ENCODE measurements at regions not wholly inside any gene's neighbourhood (a gene's known extent, or its start where the extent isn't known, plus 50 kb on each side); places are given as distances from the start of the nearest gene placed in this dataset.
"Not testable (repeated sequence)": the region's sequence is repeated elsewhere in the genome, so short reads cannot be mapped to it uniquely, and the experiment has no call there.

- Mint-ChIP-seq H3K27ac (no peak overlapping the region), H3K9me3 (peaks cover 25% of the 10 kb centered on the region), H3K4me3 (ENCODE audit: low read depth) (no peak overlapping the region), H3K36me3 (ENCODE audit: low read depth) (no peaks in the 10 kb centered on the region), H3K4me1 (ENCODE audit: low read depth) (no peaks in the 10 kb centered on the region), H3K27me3 (ENCODE audit: low read depth) (no peaks in the 10 kb centered on the region)
- no peak for DNase-seq (ENCODE audit: low spot score)
- intact Hi-C loops (cut with micrococcal nuclease): no loop called here
Measured at GRCh38 chr4:181784881-181785280, 458.3 kb upstream of the TENM3 start.

- intact Hi-C loops (cut with micrococcal nuclease): no loop called here
- DNase-seq (ENCODE audit: low spot score): no peak
- no peak overlapping the region for H3K27ac Mint-ChIP-seq
Measured at GRCh38 chr4:181792641-181793040, 450.6 kb upstream of the TENM3 start.

GRCh38 chr4:181793096-181793495 lies 450.1 kb upstream of the TENM3 start:
- Mint-ChIP-seq H3K9me3 (peaks cover 16% of the 10 kb centered on the region), H3K27me3 (ENCODE audit: low read depth) (no peaks in the 10 kb centered on the region), H3K4me3 (ENCODE audit: low read depth) (no peak overlapping the region), H3K4me1 (ENCODE audit: low read depth) (no peaks in the 10 kb centered on the region), H3K27ac (no peak overlapping the region), H3K36me3 (ENCODE audit: low read depth) (no peaks in the 10 kb centered on the region)
- intact Hi-C loops (cut with micrococcal nuclease): no loop called here
- no peak for DNase-seq (ENCODE audit: low spot score)

More at GRCh38 chr4:181792641-181793040, 450.6 kb upstream of the TENM3 start:
- Mint-ChIP-seq H3K4me3 (ENCODE audit: low read depth) (no peak overlapping the region), H3K4me1 (ENCODE audit: low read depth) (no peaks in the 10 kb centered on the region), H3K36me3 (ENCODE audit: low read depth) (no peaks in the 10 kb centered on the region), H3K27me3 (ENCODE audit: low read depth) (no peaks in the 10 kb centered on the region), H3K9me3 (peaks cover 16% of the 10 kb centered on the region)

- intact Hi-C loops (cut with micrococcal nuclease): no loop called here
- Mint-ChIP-seq H3K36me3 (ENCODE audit: low read depth) (no peaks in the 10 kb centered on the region), H3K27me3 (ENCODE audit: low read depth) (no peaks in the 10 kb centered on the region), H3K9me3 (peaks cover 16% of the 10 kb centered on the region), H3K4me3 (ENCODE audit: low read depth) (no peak overlapping the region), H3K27ac (no peak overlapping the region), H3K4me1 (ENCODE audit: low read depth) (no peaks in the 10 kb centered on the region)
- DNase-seq (ENCODE audit: low spot score): no peak
Measured at GRCh38 chr4:181796502-181796901, 446.7 kb upstream of the TENM3 start.

GRCh38 chr4:181798536-181798935 lies 444.7 kb upstream of the TENM3 start:
- intact Hi-C loops (cut with micrococcal nuclease): no loop called here
- Mint-ChIP-seq H3K4me3 (ENCODE audit: low read depth) (no peak overlapping the region), H3K27ac (no peak overlapping the region), H3K9me3 (peaks cover 16% of the 10 kb centered on the region), H3K4me1 (ENCODE audit: low read depth) (no peaks in the 10 kb centered on the region), H3K36me3 (ENCODE audit: low read depth) (no peaks in the 10 kb centered on the region), H3K27me3 (ENCODE audit: low read depth) (no peaks in the 10 kb centered on the region)
- DNase-seq (ENCODE audit: low spot score): no peak

GRCh38 chr4:181799561-181800069 lies 443.6 kb upstream of the TENM3 start:
- no peaks in the 10 kb centered on the region for H3K4me1 Mint-ChIP-seq (ENCODE audit: low read depth)
- DNase-seq (ENCODE audit: low spot score): no peak
- peaks cover 16% of the 10 kb centered on the region for H3K9me3 Mint-ChIP-seq
- H3K27me3 Mint-ChIP-seq (ENCODE audit: low read depth): no peaks in the 10 kb centered on the region
- no peaks in the 10 kb centered on the region for H3K36me3 Mint-ChIP-seq (ENCODE audit: low read depth)
- no peak overlapping the region for H3K4me3 Mint-ChIP-seq (ENCODE audit: low read depth)
- intact Hi-C loops (cut with micrococcal nuclease): no loop called here
- no peak overlapping the region for H3K27ac Mint-ChIP-seq

GRCh38 chr4:181802207-181802606 lies 441.0 kb upstream of the TENM3 start:
- Mint-ChIP-seq H3K27ac (no peak overlapping the region), H3K4me1 (ENCODE audit: low read depth) (no peaks in the 10 kb centered on the region), H3K9me3 (peaks cover 4% of the 10 kb centered on the region), H3K4me3 (ENCODE audit: low read depth) (no peak overlapping the region), H3K36me3 (ENCODE audit: low read depth) (no peaks in the 10 kb centered on the region), H3K27me3 (ENCODE audit: low read depth) (no peaks in the 10 kb centered on the region)
- intact Hi-C loops (cut with micrococcal nuclease): no loop called here
- DNase-seq (ENCODE audit: low spot score): no peak

GRCh38 chr4:181807771-181808170 lies 435.4 kb upstream of the TENM3 start:
- H3K4me3 Mint-ChIP-seq (ENCODE audit: low read depth): no peak overlapping the region
- no peak for DNase-seq (ENCODE audit: low spot score)
- intact Hi-C loops (cut with micrococcal nuclease): no loop called here
- peaks cover 14% of the 10 kb centered on the region for H3K9me3 Mint-ChIP-seq
- no peaks in the 10 kb centered on the region for H3K27me3 Mint-ChIP-seq (ENCODE audit: low read depth)
- H3K27ac Mint-ChIP-seq: no peak overlapping the region
- no peaks in the 10 kb centered on the region for H3K36me3 Mint-ChIP-seq (ENCODE audit: low read depth)
- no peaks in the 10 kb centered on the region for H3K4me1 Mint-ChIP-seq (ENCODE audit: low read depth)

GRCh38 chr4:181810711-181811110 lies 432.5 kb upstream of the TENM3 start:
- Mint-ChIP-seq H3K36me3 (ENCODE audit: low read depth) (no peaks in the 10 kb centered on the region), H3K9me3 (peaks cover 17% of the 10 kb centered on the region), H3K4me3 (ENCODE audit: low read depth) (no peak overlapping the region), H3K27ac (no peak overlapping the region), H3K27me3 (ENCODE audit: low read depth) (no peaks in the 10 kb centered on the region), H3K4me1 (ENCODE audit: low read depth) (no peaks in the 10 kb centered on the region)
- DNase-seq (ENCODE audit: low spot score): no peak
- intact Hi-C loops (cut with micrococcal nuclease): no loop called here

GRCh38 chr4:181811550-181811949 lies 431.7 kb upstream of the TENM3 start:
- DNase-seq (ENCODE audit: low spot score); H3K4me3 Mint-ChIP-seq (ENCODE audit: low read depth); H3K27ac Mint-ChIP-seq; intact Hi-C loops (cut with micrococcal nuclease); H3K4me1 Mint-ChIP-seq (ENCODE audit: low read depth); H3K36me3 Mint-ChIP-seq (ENCODE audit: low read depth); H3K27me3 Mint-ChIP-seq (ENCODE audit: low read depth): not testable (repeated sequence)
- H3K9me3 Mint-ChIP-seq: peaks cover 17% of the 10 kb centered on the region

- DNase-seq (ENCODE audit: low spot score): no peak
- Mint-ChIP-seq H3K4me3 (ENCODE audit: low read depth) (no peak overlapping the region), H3K9me3 (no peaks in the 10 kb centered on the region), H3K4me1 (ENCODE audit: low read depth) (no peaks in the 10 kb centered on the region), H3K27ac (no peak overlapping the region), H3K36me3 (ENCODE audit: low read depth) (no peaks in the 10 kb centered on the region), H3K27me3 (ENCODE audit: low read depth) (no peaks in the 10 kb centered on the region)
- intact Hi-C loops (cut with micrococcal nuclease): no loop called here
Measured at GRCh38 chr4:181819946-181820345, 423.3 kb upstream of the TENM3 start.

GRCh38 chr4:181820553-181820952 lies 422.6 kb upstream of the TENM3 start:
- intact Hi-C loops (cut with micrococcal nuclease): no loop called here
- H3K27me3 Mint-ChIP-seq (ENCODE audit: low read depth): no peaks in the 10 kb centered on the region
- H3K9me3 Mint-ChIP-seq: no peaks in the 10 kb centered on the region
- H3K36me3 Mint-ChIP-seq (ENCODE audit: low read depth): no peaks in the 10 kb centered on the region
- H3K4me3 Mint-ChIP-seq (ENCODE audit: low read depth): no peak overlapping the region
- no peak overlapping the region for H3K27ac Mint-ChIP-seq
- no peaks in the 10 kb centered on the region for H3K4me1 Mint-ChIP-seq (ENCODE audit: low read depth)
- no peak for DNase-seq (ENCODE audit: low spot score)

- no peaks in the 10 kb centered on the region for H3K9me3 Mint-ChIP-seq
- intact Hi-C loops (cut with micrococcal nuclease): no loop called here
- no peaks in the 10 kb centered on the region for H3K27me3 Mint-ChIP-seq (ENCODE audit: low read depth)
- no peak overlapping the region for H3K27ac Mint-ChIP-seq
- no peak overlapping the region for H3K4me3 Mint-ChIP-seq (ENCODE audit: low read depth)
- H3K4me1 Mint-ChIP-seq (ENCODE audit: low read depth): no peaks in the 10 kb centered on the region
- no peaks in the 10 kb centered on the region for H3K36me3 Mint-ChIP-seq (ENCODE audit: low read depth)
- no peak for DNase-seq (ENCODE audit: low spot score)
Measured at GRCh38 chr4:181821039-181822004, 421.9 kb upstream of the TENM3 start.

Data from activated T-helper 2 cell treated with anti-CD3 and anti-CD28 coated beads, Interferon-gamma antibody, Interleukin-2, Interleukin-4, amounts not matched to agents 10 μg/mL and 5 μg/mL and 100 μg/mL, durations not matched to agents 14 hours and 24 hours and 36 hours (primary cell).